IMR-90 (cell line): ENCODE measurements at regions not wholly inside any gene's neighbourhood (a gene's known extent, or its start where the extent isn't known, plus 50 kb on each side); places are given as distances from the start of the nearest gene placed in this dataset.

Source experiments
- ATAC-seq: fragments of 200-7000 bp; cut with Tn5 transposase; 2 replicates; pipeline ENCODE4 v1.9.1; 2020; ENCODE audit warnings: low read depth, mild to moderate bottlenecking, moderate library complexity
- BruUV-seq: library from RNA; stranded (reverse); fragments of 400-500 nt; replicated peaks from 2 replicates; lab custom pipeline; 2021; lab: Mats Ljungman, UMichigan
- CTCF ChIA-PET: fragments of 300-600 bp; formaldehyde crosslinking; extraction: SDS; loops from one replicate; lab custom pipeline; 2021; ENCODE audit warnings: antibody characterized with exemption; lab: Yijun Ruan, JAX
- POLR2A ChIA-PET: fragments of 300-600 bp; sonication (Branson Sonifier 250); formaldehyde crosslinking; loops from one replicate; lab custom pipeline; 2022; ENCODE audit warnings: antibody characterized with exemption; ENCODE audit not compliant: unreplicated experiment; lab: Charles Lee
- DNase-seq: peaks from one replicate; pipeline ENCODE4 v3.0.0; 2013
- H2AFZ ChIP-seq: replicated peaks from 2 replicates; pipeline ENCODE3; 2013; ENCODE audit warnings: low read length, mild to moderate bottlenecking; ENCODE audit not compliant: poor library complexity
- H2AK5ac ChIP-seq: 2 replicates; pipeline ENCODE4 v1.6.1; 2013; ENCODE audit warnings: low read depth, low read length, inconsistent platforms
- H2AK9ac ChIP-seq: replicated peaks from 2 replicates; pipeline ENCODE3; 2013; ENCODE audit warnings: mild to moderate bottlenecking, low read depth, low read length, moderate library complexity; ENCODE audit not compliant: poor library complexity
- H2BK120ac ChIP-seq: 2 replicates; pipeline ENCODE4 v1.6.1; 2013; ENCODE audit warnings: low read depth, low read length, inconsistent platforms
- H2BK15ac ChIP-seq: 3 replicates; pipeline ENCODE4 v1.6.1; 2013; ENCODE audit warnings: low read depth, low read length, inconsistent platforms
- H2BK20ac ChIP-seq: 2 replicates; pipeline ENCODE4 v1.6.1; 2013; ENCODE audit warnings: low read depth, mild to moderate bottlenecking, inconsistent platforms, low read length, moderate library complexity
- H2BK5ac ChIP-seq: 2 replicates; pipeline ENCODE4 v1.6.1; 2013; ENCODE audit warnings: mild to moderate bottlenecking, low read depth, low read length, inconsistent platforms; ENCODE audit not compliant: poor library complexity, severe bottlenecking
- H3K14ac ChIP-seq: replicated peaks from 2 replicates; pipeline ENCODE4 v1.6.1; 2013; ENCODE audit warnings: low read depth, low read length, inconsistent platforms
- H3K18ac ChIP-seq: 2 replicates; pipeline ENCODE4 v1.6.1; 2013; ENCODE audit warnings: low read depth, low read length, control low read depth
- H3K23ac ChIP-seq: 2 replicates; pipeline ENCODE4 v1.6.1; 2013; ENCODE audit warnings: low read depth, low read length, inconsistent platforms
- H3K27ac ChIP-seq: 2 replicates; pipeline ENCODE4 v1.5.1; 2013; ENCODE audit warnings: mild to moderate bottlenecking, control low read depth, low read length; ENCODE audit not compliant: insufficient read depth
- H3K27me3 ChIP-seq: 2 replicates; pipeline ENCODE4 v1.6.1; 2013; ENCODE audit warnings: low read length; ENCODE audit not compliant: control insufficient read depth, insufficient read depth
- H3K36me3 ChIP-seq: 2 replicates; pipeline ENCODE4 v1.6.1; 2013; ENCODE audit warnings: low read length, mixed read lengths; ENCODE audit not compliant: control insufficient read depth, insufficient read depth
- H3K4ac ChIP-seq: 2 replicates; pipeline ENCODE4 v1.6.1; 2013; ENCODE audit warnings: low read depth, low read length, inconsistent platforms
- H3K4me1 ChIP-seq: 2 replicates; pipeline ENCODE4 v1.6.1; 2013; ENCODE audit warnings: low read length, mixed read lengths; ENCODE audit not compliant: control insufficient read depth, insufficient read depth
- H3K4me2 ChIP-seq: 2 replicates; pipeline ENCODE4 v1.6.1; 2013; ENCODE audit warnings: low read depth, mild to moderate bottlenecking, control low read depth, low read length, moderate library complexity
- H3K4me3 ChIP-seq: 2 replicates; pipeline ENCODE4 v1.5.1; 2013; ENCODE audit warnings: low read depth, mild to moderate bottlenecking, control low read depth, low read length, moderate library complexity; ENCODE audit not compliant: insufficient read depth
- H3K56ac ChIP-seq: 2 replicates; pipeline ENCODE4 v1.6.1; 2013; ENCODE audit warnings: low read length, inconsistent platforms; ENCODE audit not compliant: insufficient read depth; ENCODE audit errors: extremely low read depth
- H3K79me1 ChIP-seq, 2 experiments: 2 replicates each; pipeline ENCODE4 v1.6.1; 2013; ENCODE audit warnings: low read length in 2 of 2, inconsistent platforms in 1 of 2, low read depth in 1 of 2
- H3K9ac ChIP-seq: 2 replicates; pipeline ENCODE4 v1.6.1; 2013; ENCODE audit warnings: low read depth, low read length, control low read depth
- H3K9me1 ChIP-seq: 2 replicates; pipeline ENCODE4 v1.6.1; 2013; ENCODE audit warnings: low read length, inconsistent platforms; ENCODE audit not compliant: insufficient read depth
- H3K9me3 ChIP-seq: 2 replicates; pipeline ENCODE4 v1.6.1; 2013; ENCODE audit warnings: low read length; ENCODE audit not compliant: control insufficient read depth, insufficient read depth
- H4K20me1 ChIP-seq: 2 replicates; pipeline ENCODE4 v1.6.1; 2013; ENCODE audit warnings: low read length, inconsistent platforms; ENCODE audit not compliant: insufficient read depth
- H4K5ac ChIP-seq: 2 replicates; pipeline ENCODE4 v1.6.1; 2013; ENCODE audit warnings: mild to moderate bottlenecking, low read depth, low read length, control low read depth
- H4K8ac ChIP-seq, 2 experiments: 2 replicates each; pipeline ENCODE4 v1.6.1; 2013; ENCODE audit warnings: low read depth in 2 of 2, low read length in 2 of 2, control low read depth in 1 of 2, inconsistent platforms in 1 of 2
- H4K91ac ChIP-seq: 2 replicates; pipeline ENCODE4 v1.6.1; 2013; ENCODE audit warnings: low read depth, low read length, inconsistent platforms; ENCODE audit not compliant: insufficient read depth
- MXI1 ChIP-seq: IDR thresholded peaks from 2 replicates; pipeline ENCODE4 v1.6.1; 2012; ENCODE audit warnings: low read depth, mild to moderate bottlenecking, low read length, moderate library complexity, borderline replicate concordance
- WGBS, 2 experiments: methylation state at CpG; one replicate each; pipeline versions ENCODE4 v1.1.5 to v1.1.7; 2013; ENCODE audit warnings: missing lambda C conversion rate in 2 of 2; ENCODE audit not compliant: insufficient read length in 1 of 2; ENCODE audit errors: extremely low coverage in 2 of 2; 5-methylcytosine and 5-hydroxymethylcytosine counted together
- dilution Hi-C: fragments of 300-500 bp; cut with HindIII; formaldehyde crosslinking; loops from one replicate; pipeline ENCODE4 v1.14.3; 2018; ENCODE audit warnings: low sequenced_read_pairs; ENCODE audit not compliant: unreplicated experiment
- in situ Hi-C: fragments of 300-500 bp; cut with MboI; formaldehyde crosslinking; loops from 3 replicates; pipeline ENCODE4 v1.14.3; 2019; ENCODE audit warnings: low sequenced_read_pairs, inconsistent platforms, mixed read lengths
- intact Hi-C: fragments of 100-400 bp; cut with micrococcal nuclease; formaldehyde crosslinking; loops from 2 replicates; pipeline ENCODE4 v1.10.0; 2022

DNA sequence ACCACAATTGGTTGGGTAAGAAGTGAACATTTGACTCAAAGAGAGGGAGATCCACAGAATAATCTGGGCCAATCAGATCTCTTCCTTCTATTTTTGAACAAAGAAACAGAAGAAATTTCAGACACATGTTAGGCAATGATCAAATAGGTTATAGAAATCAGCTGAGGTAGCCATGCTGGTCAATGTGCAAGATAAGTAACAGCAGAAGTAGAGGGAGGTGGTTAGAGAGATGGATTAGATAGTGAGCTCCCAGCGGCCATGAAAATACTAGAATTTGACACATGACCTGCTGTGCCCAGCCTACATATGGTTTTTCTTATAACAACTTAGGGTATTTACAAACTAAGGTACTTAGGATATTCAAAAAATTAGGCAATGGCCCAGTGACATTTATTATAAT is 230.9 kb upstream of the ARID2 start:
- no peaks in the 10 kb centered on the region for H4K20me1 ChIP-seq
- no peak overlapping the region for H3K23ac ChIP-seq
- dilution Hi-C loops (no loop called here), in situ Hi-C loops (no loop called here), intact Hi-C loops (no loop called here)
- no peak overlapping the region for H3K9ac ChIP-seq
- H2AK9ac ChIP-seq = no peak overlapping the region
- H2BK20ac ChIP-seq = no peak overlapping the region
- H2BK15ac ChIP-seq = no peak overlapping the region
- ChIA-PET POLR2A (no interaction called here), CTCF (no interaction called here)
- peaks cover 2% of the 10 kb centered on the region for H3K27me3 ChIP-seq
- no peak overlapping the region for H3K27ac ChIP-seq
- H3K4ac ChIP-seq = no peak overlapping the region
- no peak overlapping the region for H2AK5ac ChIP-seq
- no peak overlapping the region for H3K56ac ChIP-seq
- ATAC-seq = no peak
- DNase-seq = no peak
- no peaks in the 10 kb centered on the region for H3K9me3 ChIP-seq
- TF ChIP-seq MXI1 = no peak
- no peak overlapping the region for H3K18ac ChIP-seq
- H3K79me1 ChIP-seq = no peaks in the 10 kb centered on the region
- no peaks in the 10 kb centered on the region for H3K4me1 ChIP-seq
- H2AFZ ChIP-seq = no peak overlapping the region
- H3K36me3 ChIP-seq = no peaks in the 10 kb centered on the region
- no peak overlapping the region for H3K14ac ChIP-seq
- BruUV-seq = no TSS peak
- H4K5ac ChIP-seq = no peak overlapping the region
- H3K4me3 ChIP-seq = no peak overlapping the region
- no peak overlapping the region for H2BK5ac ChIP-seq
- WGBS, 2 experiments = no CpG with 5 or more reads among the region's 1 CpG
- no peak overlapping the region for H4K91ac ChIP-seq
- H3K4me2 ChIP-seq = no peak overlapping the region
- no peaks in the 10 kb centered on the region for H3K9me1 ChIP-seq
- H2BK120ac ChIP-seq = no peak overlapping the region
- H4K8ac ChIP-seq = no peak overlapping the region
